PFSK-1 (cell line): ENCODE measurements at regions not wholly inside any gene's neighbourhood (a gene's known extent, or its start where the extent isn't known, plus 50 kb on each side); places are given as distances from the start of the nearest gene placed in this dataset.

ENCODE experiments used
- POLR2AphosphoS5 ChIP-seq: IDR thresholded peaks from 2 replicates; pipeline ENCODE4 v1.6.1; 2012; ENCODE audit warnings: low read depth, mild to moderate bottlenecking, control low read depth, low read length, moderate library complexity
- REST ChIP-seq, 2 experiments: IDR thresholded peaks; 2 replicates each; pipeline versions ENCODE4 v1.6.1 to v1.8.0; 2011 to 2012; ENCODE audit warnings: low read depth in 2 of 2, low read length in 2 of 2, control low read depth in 1 of 2, inconsistent platforms in 1 of 2, mild to moderate bottlenecking in 1 of 2, moderate library complexity in 1 of 2; ENCODE audit not compliant: insufficient read depth in 1 of 2

GRCh38 chr9:75333624-75334023, 245.3 kb downstream of the OSTF1 start:
- TF ChIP-seq POLR2AphosphoS5 (no peak), REST (IDR thresholded peaks at IDR 0.05; ENCODE audit: insufficient read depth in 1 of 2, low read depth in 2 of 2, low read length in 2 of 2) (no peak)
